A549 (cell line): ENCODE measurements at regions not wholly inside any gene's neighbourhood (a gene's known extent, or its start where the extent isn't known, plus 50 kb on each side); places are given as distances from the start of the nearest gene placed in this dataset.

Experiments used
- ATAC-seq, 2 experiments: fragments of 200-7000 bp in 1 of 2; fragments of >200 bp in 1 of 2; cut with Nextera tagmentation in 1 of 2; cut with Tn5 transposase in 1 of 2; 3 replicates each; pipeline versions ENCODE4 v1.8.0 to v1.9.1; 2018 to 2020; ENCODE audit warnings: mild to moderate bottlenecking in 1 of 2, moderate library complexity in 1 of 2
- CTCF ChIA-PET: fragments of 300-600 bp; sonication (Branson Sonifier 250); formaldehyde crosslinking; extraction: SDS; loops from one replicate; lab custom pipeline; 2021; ENCODE audit warnings: antibody characterized with exemption, inconsistent platforms; lab: Yijun Ruan, JAX
- POLR2A ChIA-PET: fragments of 350-600 bp; formaldehyde crosslinking; extraction: SDS; loops from one replicate; lab custom pipeline; 2021; ENCODE audit warnings: antibody characterized with exemption, inconsistent platforms; lab: Yijun Ruan, JAX
- DNase-seq, 2 experiments: peaks; one replicate each; pipeline versions ENCODE4 v3.0.0 to v3.0.0-alpha.2; 2011 to 2016; ENCODE audit warnings: low read depth in 1 of 2, low spot score in 1 of 2
- FAIRE-seq: peaks from 2 replicates; lab custom pipeline; 2011; peaks lifted over from hg19 to GRCh38; lab: Jason Lieb, UNC
- H3K27ac ChIP-seq, 2 experiments: fragments of >200 bp; sonication (Bioruptor Twin); formaldehyde crosslinking; 3 replicates each; pipeline ENCODE4 v1.5.1; 2016 to 2017
- H3K4me1 ChIP-seq: fragments of >200 bp; sonication (Bioruptor Twin); formaldehyde crosslinking; 3 replicates; pipeline ENCODE4 v1.6.1; 2016
- H3K4me2 ChIP-seq: fragments of >200 bp; sonication (Bioruptor Twin); formaldehyde crosslinking; 3 replicates; pipeline ENCODE4 v1.6.1; 2016
- H3K4me3 ChIP-seq: fragments of >200 bp; sonication (Bioruptor Twin); formaldehyde crosslinking; 3 replicates; pipeline ENCODE4 v1.5.1; 2016
- H3K9me3 ChIP-seq: fragments of >200 bp; sonication (Bioruptor Twin); formaldehyde crosslinking; 3 replicates; pipeline ENCODE4 v1.6.1; 2016
- CBX2 ChIP-seq: fragments of 200-600 bp; sonication (generic); IDR thresholded peaks from 2 replicates; pipeline ENCODE4 v1.6.1; 2016; ENCODE audit warnings: low read depth, mild to moderate bottlenecking, borderline replicate concordance
- CEBPB ChIP-seq, 2 experiments: fragments of >200 bp in 1 of 2; sonication (Bioruptor Twin) in 1 of 2; formaldehyde crosslinking in 1 of 2; IDR thresholded peaks; 2 replicates each; pipeline ENCODE4 v1.6.1; 2012 to 2016
- FOXS1 ChIP-seq: fragments of 250-450 bp; sonication (Bioruptor Pico); IDR thresholded peaks from 2 replicates; pipeline ENCODE4 v1.5.0; 2020; ENCODE audit warnings: mild to moderate bottlenecking, moderate library complexity
- HOXA7 ChIP-seq: fragments of 250-450 bp; sonication (Bioruptor Pico); IDR thresholded peaks from 2 replicates; pipeline ENCODE4 v1.5.0; 2020; ENCODE audit warnings: mild to moderate bottlenecking, moderate library complexity
- JUN ChIP-seq, 2 experiments: fragments of >200 bp; sonication (Bioruptor Twin); formaldehyde crosslinking; IDR thresholded peaks; 2 replicates in 1 of 2; 3 replicates in 1 of 2; pipeline ENCODE4 v1.6.1; 2016 to 2017
- KDM5A ChIP-seq: fragments of 200-600 bp; sonication (generic); IDR thresholded peaks from 2 replicates; pipeline ENCODE4 v1.6.1; 2016; ENCODE audit warnings: antibody characterized with exemption, mild to moderate bottlenecking
- MAZ ChIP-seq: fragments of 150-350 bp; IDR thresholded peaks from 2 replicates; pipeline ENCODE4 v1.6.1; 2014; ENCODE audit warnings: antibody characterized with exemption, low read depth, low read length, borderline replicate concordance
- NPAS2 ChIP-seq: fragments of 250-450 bp; sonication (Bioruptor Pico); IDR thresholded peaks from 2 replicates; pipeline ENCODE4 v1.8.0; 2022; ENCODE audit warnings: mild to moderate bottlenecking, moderate library complexity, borderline replicate concordance
- RARB ChIP-seq: fragments of 250-450 bp; sonication (Bioruptor Pico); IDR thresholded peaks from 2 replicates; pipeline ENCODE4 v1.8.0; 2021; ENCODE audit warnings: mild to moderate bottlenecking, moderate library complexity
- RNF2 ChIP-seq: fragments of 200-600 bp; sonication (generic); IDR thresholded peaks from 2 replicates; pipeline ENCODE4 v1.6.1; 2016; ENCODE audit warnings: low read depth, mild to moderate bottlenecking, antibody characterized with exemption, moderate library complexity, borderline replicate concordance
- ZC3H11A ChIP-seq: fragments of 450-650 bp; IDR thresholded peaks from 2 replicates; pipeline ENCODE4 v1.6.1; 2014; ENCODE audit warnings: antibody characterized with exemption, mild to moderate bottlenecking
- ZSCAN20 ChIP-seq: fragments of 250-450 bp; sonication (Bioruptor Pico); IDR thresholded peaks from 2 replicates; pipeline ENCODE4 v1.8.0; 2022; ENCODE audit warnings: mild to moderate bottlenecking, moderate library complexity
- WGBS: methylation state at CpG from one replicate; pipeline ENCODE4 v1.1.6; 2017; ENCODE audit errors: missing lambda C conversion rate; 5-methylcytosine and 5-hydroxymethylcytosine counted together
- TF ChIP-seq, protein P1 (sequence below): fragments of 150-350 bp; IDR thresholded peaks from 2 replicates; pipeline ENCODE4 v1.6.1; 2014; ENCODE audit warnings: low read depth, mild to moderate bottlenecking, low read length
- TF ChIP-seq, protein P2 (sequence below): IDR thresholded peaks from 2 replicates; pipeline ENCODE4 v1.6.1; 2012; ENCODE audit warnings: low read depth, borderline replicate concordance

DNA sequence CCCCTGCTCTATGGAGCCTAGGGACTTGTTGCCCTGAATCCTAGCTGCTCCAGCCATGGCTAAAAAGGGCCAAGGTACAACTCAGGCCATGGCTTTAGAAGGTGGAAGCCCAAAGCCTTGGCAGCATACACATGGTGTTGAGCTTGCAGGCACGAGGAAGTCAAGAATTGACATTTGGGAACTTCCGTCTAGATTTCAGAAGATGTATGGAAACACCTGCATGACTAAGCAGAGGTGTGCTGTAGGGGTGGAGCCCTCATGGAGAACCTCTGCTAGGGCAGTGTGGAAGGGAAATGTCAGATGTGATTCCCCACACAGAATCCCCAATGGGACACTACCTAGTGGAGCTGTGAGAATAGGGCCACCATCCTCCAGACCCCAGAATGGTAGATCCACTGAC is 95.1 kb upstream of the TMEM170B start:
- Histone ChIP-seq H3K9me3 (no peaks in the 10 kb centered on the region), H3K4me2 (no peak overlapping the region), H3K4me1 (peaks cover 7% of the 10 kb centered on the region; the same call in 2 of the 3 replicates), H3K4me3 (no peak overlapping the region), H3K27ac (peak overlapping the region in 1 of 2 experiments; percentile 56; a peak in 1 of 6 replicates)
- ATAC-seq (no peak), FAIRE-seq (no peak), DNase-seq (no peak)
- POLR2A ChIA-PET = no interaction called here
- WGBS = 100% methylated on average over 2 of the region's 2 CpGs
- CTCF ChIA-PET = interaction anchor here (0.6 kb wide), 1 partner anchor 104 kb away, joined by 3 read pairs; no protein-coding TSS in a partner anchor
- no peak for TF ChIP-seq CBX2
- no peak for TF ChIP-seq FOXS1
- no peak for TF ChIP-seq NPAS2 (CRISPR knock-in tag)
- TF ChIP-seq JUN (IDR thresholded peaks at IDR 0.05) = no peak
- no peak for TF ChIP-seq ZC3H11A
- TF ChIP-seq, protein P1, sequence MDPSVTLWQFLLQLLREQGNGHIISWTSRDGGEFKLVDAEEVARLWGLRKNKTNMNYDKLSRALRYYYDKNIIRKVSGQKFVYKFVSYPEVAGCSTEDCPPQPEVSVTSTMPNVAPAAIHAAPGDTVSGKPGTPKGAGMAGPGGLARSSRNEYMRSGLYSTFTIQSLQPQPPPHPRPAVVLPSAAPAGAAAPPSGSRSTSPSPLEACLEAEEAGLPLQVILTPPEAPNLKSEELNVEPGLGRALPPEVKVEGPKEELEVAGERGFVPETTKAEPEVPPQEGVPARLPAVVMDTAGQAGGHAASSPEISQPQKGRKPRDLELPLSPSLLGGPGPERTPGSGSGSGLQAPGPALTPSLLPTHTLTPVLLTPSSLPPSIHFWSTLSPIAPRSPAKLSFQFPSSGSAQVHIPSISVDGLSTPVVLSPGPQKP = no peak
- TF ChIP-seq HOXA7 (CRISPR knock-in tag) = no peak
- no peak for TF ChIP-seq RNF2
- no peak for TF ChIP-seq RARB (CRISPR knock-in tag)
- TF ChIP-seq ZSCAN20 (CRISPR knock-in tag) = no peak

DNA sequence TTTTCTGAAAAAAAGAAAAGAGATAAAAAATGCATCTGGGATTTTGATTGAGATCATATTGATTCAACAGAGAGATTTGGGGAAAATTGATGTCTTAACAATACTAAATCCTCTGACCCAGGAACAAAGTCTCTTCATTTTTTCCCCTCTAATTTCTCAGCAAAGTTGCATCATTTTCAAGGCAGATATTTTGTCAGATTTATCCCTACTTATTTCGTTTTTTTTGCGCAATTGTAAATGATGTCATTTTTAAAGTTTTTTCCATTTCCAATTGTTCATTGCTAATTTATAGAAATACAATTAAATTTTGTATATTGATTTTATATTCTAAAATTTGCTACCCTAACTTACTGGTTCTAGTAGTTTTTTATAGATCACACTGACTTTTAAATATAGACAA is 97.7 kb upstream of the TMEM170B start:
- DNase-seq = no peak
- Histone ChIP-seq H3K4me1 (peaks cover 19% of the 10 kb centered on the region), H3K9me3 (peaks cover 5% of the 10 kb centered on the region), H3K27ac (peak overlapping the region in 1 of 2 experiments; percentile 1; a peak in 1 of 6 replicates), H3K4me3 (no peak overlapping the region), H3K4me2 (no peak overlapping the region)
- POLR2A ChIA-PET = no interaction called here
- ATAC-seq = no peak
- FAIRE-seq = no peak
- CTCF ChIA-PET = no interaction called here
- TF ChIP-seq KDM5A (no peak), ZSCAN20 (CRISPR knock-in tag) (no peak), CEBPB (IDR thresholded peaks at IDR 0.05) (no peak)
- WGBS = 73% methylated on average over 2 of the region's 2 CpGs

DNA sequence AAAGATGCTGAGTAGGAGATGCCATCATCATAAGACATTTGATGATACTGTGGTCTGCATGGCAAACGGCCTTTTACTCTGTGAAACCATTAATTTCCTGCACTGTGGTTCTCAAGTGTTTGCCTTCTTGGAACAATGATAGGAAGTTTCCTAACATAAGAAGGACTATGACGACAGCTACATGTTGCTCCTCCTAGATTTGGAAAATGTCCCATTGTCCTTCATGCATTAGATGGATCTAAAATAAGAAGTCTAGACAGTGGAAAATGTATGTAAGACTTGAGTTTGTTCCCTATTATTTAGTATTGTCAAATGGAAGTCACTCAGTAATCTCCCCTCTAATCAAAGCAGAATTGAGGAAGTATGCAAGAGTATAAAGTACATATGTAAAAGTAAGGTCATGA is 98.5 kb upstream of the TMEM170B start:
- H3K27ac ChIP-seq = 0 out of 6 replicates have a peak overlapping the region, but pooled peaks of 1 of the 2 experiments have one; percentile 42
- H3K9me3 ChIP-seq = peaks cover 5% of the 10 kb centered on the region
- WGBS = 54% methylated on average over 2 of the region's 2 CpGs
- no peak for TF ChIP-seq MAZ
- ChIA-PET CTCF (interaction anchor here (1.4 kb wide), 1 partner anchor 9 kb away, joined by 3 read pairs; no protein-coding TSS in a partner anchor), POLR2A (no interaction called here)
- H3K4me1 ChIP-seq = peaks cover 24% of the 10 kb centered on the region
- H3K4me3 ChIP-seq = no peak overlapping the region
- H3K4me2 ChIP-seq = no peak overlapping the region
- no peak for FAIRE-seq
- no peak for DNase-seq
- ATAC-seq = no peak

DNA sequence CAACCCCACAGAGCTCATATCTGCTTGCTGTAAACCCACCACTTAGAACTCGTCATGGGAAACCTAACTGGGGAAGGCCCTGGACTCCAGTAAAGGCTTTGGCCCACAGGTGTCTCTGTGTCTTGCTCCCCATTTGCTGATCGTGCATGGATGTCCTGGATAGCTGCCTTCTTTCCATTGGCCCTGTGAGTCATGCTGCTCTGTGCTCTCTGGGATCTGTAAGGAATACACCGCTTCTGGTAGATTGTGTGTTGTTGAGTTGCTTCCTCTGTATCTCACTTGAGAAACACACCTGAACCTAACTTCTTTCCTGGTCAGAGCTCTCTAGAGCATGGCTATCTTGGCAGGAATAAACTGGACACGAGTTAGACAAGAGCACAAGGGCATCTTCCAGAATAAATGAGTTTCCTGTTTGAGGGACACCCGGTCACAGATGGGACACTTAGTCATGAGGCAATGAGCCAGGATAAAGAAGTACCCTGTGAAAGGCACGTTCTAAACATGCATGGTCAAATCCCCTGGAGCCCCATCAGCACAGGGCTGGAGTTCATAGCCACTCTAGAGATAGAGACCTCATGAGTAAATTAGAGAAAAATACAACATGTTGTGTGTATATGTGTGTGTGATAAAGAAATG is 99.6 kb upstream of the TMEM170B start:
- no peak overlapping the region for H3K4me3 ChIP-seq
- H3K9me3 ChIP-seq = peaks cover 5% of the 10 kb centered on the region
- TF ChIP-seq, protein P2, sequence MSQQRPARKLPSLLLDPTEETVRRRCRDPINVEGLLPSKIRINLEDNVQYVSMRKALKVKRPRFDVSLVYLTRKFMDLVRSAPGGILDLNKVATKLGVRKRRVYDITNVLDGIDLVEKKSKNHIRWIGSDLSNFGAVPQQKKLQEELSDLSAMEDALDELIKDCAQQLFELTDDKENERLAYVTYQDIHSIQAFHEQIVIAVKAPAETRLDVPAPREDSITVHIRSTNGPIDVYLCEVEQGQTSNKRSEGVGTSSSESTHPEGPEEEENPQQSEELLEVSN = no peak
- ChIA-PET CTCF (interaction anchor here (1.4 to 1.5 kb wide), 2 partner anchors 10 to 58 kb away, joined by 3 to 5 read pairs; no protein-coding TSS in a partner anchor), POLR2A (no interaction called here)
- peak overlapping the region; percentile 37 to 89; a peak in 4 of 6 replicates for H3K27ac ChIP-seq
- DNase-seq (no peak), FAIRE-seq (no peak), ATAC-seq (no peak)
- no peak overlapping the region for H3K4me2 ChIP-seq
- H3K4me1 ChIP-seq = peaks cover 35% of the 10 kb centered on the region
- 64% methylated on average over 6 of the region's 6 CpGs for WGBS
